Right lung (tissue), 2 donors: ENCODE measurements at regions not wholly inside any gene's neighbourhood (a gene's known extent, or its start where the extent isn't known, plus 50 kb on each side); places are given as distances from the start of the nearest gene placed in this dataset.
"Not testable (repeated sequence)": the region's sequence is repeated elsewhere in the genome, so short reads cannot be mapped to it uniquely, and the experiment has no call there.

Source experiments
- DNase-seq, 2 donors: peaks; one replicate each; pipeline ENCODE4 v3.0.0-alpha.2; 2013

GRCh38 chr7:153006911-153007310 is 247.4 kb downstream of the ACTR3B start:
- DNase-seq: no peak

GRCh38 chr7:153010416-153010815 is 250.9 kb downstream of the ACTR3B start:
- no peak for DNase-seq

- DNase-seq: no peak
Observed at GRCh38 chr7:153012203-153012602, 252.7 kb downstream of the ACTR3B start.

GRCh38 chr7:153017223-153017622 is 257.7 kb downstream of the ACTR3B start:
- DNase-seq: no peak

- DNase-seq: no peak
Observed at GRCh38 chr7:153021542-153021941, 262.0 kb downstream of the ACTR3B start.

GRCh38 chr7:153022475-153023193 is 263.1 kb downstream of the ACTR3B start:
- no peak for DNase-seq

- no peak for DNase-seq
Observed at GRCh38 chr7:153023194-153023592, 263.6 kb downstream of the ACTR3B start.

GRCh38 chr7:153027210-153027609 is 267.7 kb downstream of the ACTR3B start:
- no peak for DNase-seq

- no peak for DNase-seq
Observed at GRCh38 chr7:153027904-153028303, 268.4 kb downstream of the ACTR3B start.

- no peak for DNase-seq
Observed at GRCh38 chr7:153030976-153031375, 271.4 kb downstream of the ACTR3B start.

- DNase-seq: no peak
Observed at GRCh38 chr7:153034791-153035190, 275.2 kb downstream of the ACTR3B start.

GRCh38 chr7:153036396-153037063 is 277.0 kb downstream of the ACTR3B start:
- DNase-seq: no peak

- DNase-seq: no peak
Observed at GRCh38 chr7:153043440-153043839, 283.9 kb downstream of the ACTR3B start.

- DNase-seq: no peak
Observed at GRCh38 chr7:153044981-153045380, 285.4 kb downstream of the ACTR3B start.

- no peak for DNase-seq
Observed at GRCh38 chr7:153047079-153047959, 287.8 kb downstream of the ACTR3B start.

GRCh38 chr7:153052206-153052605 is 292.7 kb downstream of the ACTR3B start:
- DNase-seq: no peak

GRCh38 chr7:153061910-153062528 is 302.5 kb downstream of the ACTR3B start:
- DNase-seq: peak in 1 of 2 donors; percentile 10

- no peak for DNase-seq
Observed at GRCh38 chr7:153065051-153065450, 305.5 kb downstream of the ACTR3B start.

- DNase-seq: no peak
Observed at GRCh38 chr7:153066711-153067110, 307.2 kb downstream of the ACTR3B start.

- DNase-seq: no peak
Observed at GRCh38 chr7:153070141-153070540, 310.6 kb downstream of the ACTR3B start.

- no peak for DNase-seq
Observed at GRCh38 chr7:153072806-153073205, 313.3 kb downstream of the ACTR3B start.

- DNase-seq: not testable (repeated sequence)
Observed at GRCh38 chr7:153076289-153076688, 316.7 kb downstream of the ACTR3B start.
